ENCODE measurements at regions not wholly inside any gene's neighbourhood (a gene's known extent, or its start where the extent isn't known, plus 50 kb on each side); places are given as distances from the start of the nearest gene placed in this dataset.

DNA sequence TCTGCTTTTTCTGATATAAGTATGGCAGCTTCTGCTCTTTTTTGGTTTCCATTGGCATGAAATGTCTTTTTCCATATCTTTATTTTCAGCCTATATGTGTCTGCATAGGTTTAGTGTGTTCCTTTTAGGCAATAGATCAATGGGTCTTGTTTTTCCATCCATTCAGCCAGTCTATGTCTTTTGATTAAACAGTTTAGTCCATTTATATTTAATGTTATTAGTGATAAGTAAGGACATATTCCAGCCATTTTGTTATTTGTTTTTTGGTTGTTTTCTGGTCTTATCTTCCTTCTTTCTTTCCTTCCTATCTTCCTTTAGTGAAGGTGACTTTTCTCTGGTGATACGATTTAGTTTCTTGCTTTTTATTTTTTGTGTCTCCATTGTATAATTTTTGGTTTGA is 101.3 kb upstream of the LRRC3B start:
- Mint-ChIP-seq H3K4me3 (no peak overlapping the region), H3K36me3 (peaks cover 0 to 11% (median 0%) of the 10 kb centered on the region in 5 donors), H3K27ac (no peak overlapping the region), H3K9me3 (peaks cover 8 to 50% (median 20%) of the 10 kb centered on the region in 11 donors), H3K4me1 (no peaks in the 10 kb centered on the region), H3K27me3 (no peaks in the 10 kb centered on the region)
- no peaks in the 10 kb centered on the region for H3K9me3 ChIP-seq (ENCODE audit: control insufficient read depth in 2 of 3, low read length in 3 of 3)
- CTCF ChIA-PET: no interaction called here
- POLR2A ChIA-PET: no interaction called here
- ATAC-seq (no peak), DNase-seq (no peak)
- H3K36me3 ChIP-seq (ENCODE audit: control insufficient read depth in 2 of 3, insufficient read depth in 3 of 3, low read length in 3 of 3): no peaks in the 10 kb centered on the region
- H3K4me3 ChIP-seq (ENCODE audit: low read length): no peak overlapping the region
- H3K27me3 ChIP-seq (ENCODE audit: control insufficient read depth in 2 of 2, insufficient read depth in 2 of 2, low read length in 2 of 2): no peaks in the 10 kb centered on the region
- no peaks in the 10 kb centered on the region for H3K4me1 ChIP-seq (ENCODE audit: control insufficient read depth in 2 of 2, insufficient read depth in 2 of 2, low read length in 2 of 2)
- intact Hi-C loops (cut with micrococcal nuclease): no loop called here
- H3K27ac ChIP-seq (ENCODE audit: low read depth, low read length): no peak overlapping the region

DNA sequence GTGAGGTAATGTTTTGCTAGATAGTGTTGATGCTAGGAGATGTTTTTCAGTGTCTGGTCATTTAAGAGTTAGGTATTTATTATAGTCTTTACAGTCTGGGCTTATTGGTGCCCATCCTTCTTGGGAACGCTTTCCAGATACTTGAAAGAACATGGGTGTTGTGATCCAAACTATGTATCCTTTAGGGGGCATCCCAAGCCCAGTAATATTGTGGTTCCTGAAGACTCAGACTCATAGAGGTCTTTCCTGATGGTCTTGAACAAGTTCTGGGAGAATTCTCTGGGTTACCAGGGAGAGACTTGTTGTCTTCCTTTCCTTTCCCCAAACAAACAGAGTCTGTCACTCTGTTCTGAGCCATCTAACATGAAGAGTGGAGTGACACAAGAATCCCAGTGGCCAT is 99.7 kb upstream of the LRRC3B start:
- H3K9me3 ChIP-seq (ENCODE audit: control insufficient read depth in 2 of 3, low read length in 3 of 3): no peaks in the 10 kb centered on the region
- ATAC-seq: no peak

DNA sequence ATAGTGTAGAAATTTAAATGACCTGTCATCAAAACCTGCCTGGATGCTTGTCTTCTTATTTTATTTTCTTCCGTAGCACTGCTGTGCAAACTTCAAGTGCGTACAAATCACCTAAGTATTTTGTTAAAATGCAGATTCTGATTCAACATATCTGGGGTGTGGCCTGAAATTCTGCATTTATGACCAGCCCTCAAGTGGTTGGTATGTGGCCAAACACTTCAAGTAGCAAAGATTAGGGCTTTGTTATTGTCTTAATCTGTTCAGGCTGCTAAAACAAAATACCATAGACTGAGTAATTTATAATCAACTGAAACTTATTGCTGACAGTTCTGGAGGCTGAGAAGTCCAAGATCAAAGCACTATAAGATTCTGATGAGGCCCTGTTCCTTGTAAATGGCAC is 97.6 kb upstream of the LRRC3B start:
- H3K27me3 Mint-ChIP-seq: no peaks in the 10 kb centered on the region
- H3K27ac Mint-ChIP-seq: no peak overlapping the region
- ATAC-seq (no peak), DNase-seq (no peak)
- intact Hi-C loops (cut with micrococcal nuclease): no loop called here
- CTCF ChIA-PET: no interaction called here
- peaks cover 9 to 43% (median 19%) of the 10 kb centered on the region in 11 donors for H3K9me3 Mint-ChIP-seq
- no peaks in the 10 kb centered on the region for H3K9me3 ChIP-seq (ENCODE audit: control insufficient read depth in 2 of 3, low read length in 3 of 3)
- no peak overlapping the region for H3K27ac ChIP-seq (ENCODE audit: low read depth, low read length)
- H3K4me1 Mint-ChIP-seq: no peaks in the 10 kb centered on the region
- no peaks in the 10 kb centered on the region for H3K27me3 ChIP-seq (ENCODE audit: control insufficient read depth in 2 of 2, insufficient read depth in 2 of 2, low read length in 2 of 2)
- H3K4me1 ChIP-seq (ENCODE audit: control insufficient read depth in 2 of 2, insufficient read depth in 2 of 2, low read length in 2 of 2): no peaks in the 10 kb centered on the region
- H3K36me3 Mint-ChIP-seq: peaks cover 0 to 11% (median 0%) of the 10 kb centered on the region in 5 donors
- no peak overlapping the region for H3K4me3 ChIP-seq (ENCODE audit: low read length)
- H3K4me3 Mint-ChIP-seq: no peak overlapping the region
- POLR2A ChIA-PET: no interaction called here
- H3K36me3 ChIP-seq (ENCODE audit: control insufficient read depth in 2 of 3, insufficient read depth in 3 of 3, low read length in 3 of 3): no peaks in the 10 kb centered on the region

More for the DNA sequence above, 99.7 kb upstream of the LRRC3B start:
- Mint-ChIP-seq H3K27ac (no peak overlapping the region), H3K27me3 (no peaks in the 10 kb centered on the region), H3K4me1 (no peaks in the 10 kb centered on the region), H3K9me3 (peaks cover 8 to 43% (median 18%) of the 10 kb centered on the region in 11 donors), H3K36me3 (peaks cover 0 to 11% (median 0%) of the 10 kb centered on the region in 5 donors), H3K4me3 (no peak overlapping the region)
- no peak for DNase-seq
- Histone ChIP-seq H3K27ac (ENCODE audit: low read depth, low read length) (no peak overlapping the region), H3K27me3 (ENCODE audit: control insufficient read depth in 2 of 2, insufficient read depth in 2 of 2, low read length in 2 of 2) (no peaks in the 10 kb centered on the region), H3K4me1 (ENCODE audit: control insufficient read depth in 2 of 2, insufficient read depth in 2 of 2, low read length in 2 of 2) (no peaks in the 10 kb centered on the region), H3K36me3 (ENCODE audit: control insufficient read depth in 2 of 3, insufficient read depth in 3 of 3, low read length in 3 of 3) (no peaks in the 10 kb centered on the region), H3K4me3 (ENCODE audit: low read length) (no peak overlapping the region)
- CTCF ChIA-PET: no interaction called here
- POLR2A ChIA-PET: no interaction called here
- intact Hi-C loops (cut with micrococcal nuclease): no loop called here

DNA sequence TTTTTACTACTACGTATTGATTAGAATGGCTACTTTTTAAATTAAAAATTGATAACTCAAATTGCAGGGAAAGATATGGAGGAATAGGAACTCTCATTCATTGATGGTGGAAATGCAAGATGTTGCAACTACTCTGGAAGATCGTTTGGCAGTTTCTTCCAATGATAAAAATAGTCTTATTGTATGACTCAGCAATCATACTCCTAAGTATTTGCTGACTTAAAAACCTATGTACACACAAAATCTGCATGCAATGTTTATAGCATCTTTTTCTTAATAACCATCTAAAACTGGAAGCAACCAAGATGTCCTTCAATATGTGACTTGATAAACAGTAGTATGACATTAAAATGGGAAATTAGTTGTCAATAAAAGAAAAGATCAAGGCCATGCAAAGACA is 87.4 kb upstream of the LRRC3B start:
- Mint-ChIP-seq H3K4me3 (no peak overlapping the region), H3K27ac (no peak overlapping the region), H3K9me3 (peaks cover 2 to 22% (median 10%) of the 10 kb centered on the region in 11 donors), H3K36me3 (no peaks in the 10 kb centered on the region), H3K27me3 (no peaks in the 10 kb centered on the region), H3K4me1 (no peaks in the 10 kb centered on the region)
- Histone ChIP-seq H3K36me3 (ENCODE audit: control insufficient read depth in 2 of 3, insufficient read depth in 3 of 3, low read length in 3 of 3) (no peaks in the 10 kb centered on the region), H3K4me3 (ENCODE audit: low read length) (no peak overlapping the region), H3K27me3 (ENCODE audit: control insufficient read depth in 2 of 2, insufficient read depth in 2 of 2, low read length in 2 of 2) (no peaks in the 10 kb centered on the region), H3K27ac (ENCODE audit: low read depth, low read length) (no peak overlapping the region), H3K9me3 (ENCODE audit: control insufficient read depth in 2 of 3, low read length in 3 of 3) (no peaks in the 10 kb centered on the region), H3K4me1 (ENCODE audit: control insufficient read depth in 2 of 2, insufficient read depth in 2 of 2, low read length in 2 of 2) (no peaks in the 10 kb centered on the region)
- intact Hi-C loops (cut with micrococcal nuclease): no loop called here
- DNase-seq: no peak
- ChIA-PET CTCF (no interaction called here), POLR2A (no interaction called here)
- ATAC-seq: no peak

DNA sequence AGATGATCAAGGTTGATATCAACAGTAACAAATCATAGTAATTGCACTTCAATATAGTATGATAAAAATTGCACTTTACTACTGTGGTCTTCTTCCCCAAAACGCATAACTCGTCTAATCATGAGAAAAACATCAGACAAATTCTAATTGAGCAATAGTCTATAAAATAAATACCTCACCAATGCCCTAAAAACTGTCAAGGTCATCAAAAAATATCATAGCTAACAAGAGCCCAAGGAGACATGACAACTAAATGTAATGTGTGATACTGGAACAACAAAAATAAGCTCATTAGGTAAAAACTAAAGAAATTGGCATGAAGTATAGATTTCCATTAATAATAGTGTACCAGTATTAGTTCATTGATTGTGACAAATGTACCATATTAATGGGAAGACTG is 85.6 kb upstream of the LRRC3B start:
- CTCF ChIA-PET: no interaction called here
- H3K4me3 Mint-ChIP-seq: no peak overlapping the region
- H3K9me3 Mint-ChIP-seq: peaks cover 0 to 21% (median 9%) of the 10 kb centered on the region in 11 donors

DNA sequence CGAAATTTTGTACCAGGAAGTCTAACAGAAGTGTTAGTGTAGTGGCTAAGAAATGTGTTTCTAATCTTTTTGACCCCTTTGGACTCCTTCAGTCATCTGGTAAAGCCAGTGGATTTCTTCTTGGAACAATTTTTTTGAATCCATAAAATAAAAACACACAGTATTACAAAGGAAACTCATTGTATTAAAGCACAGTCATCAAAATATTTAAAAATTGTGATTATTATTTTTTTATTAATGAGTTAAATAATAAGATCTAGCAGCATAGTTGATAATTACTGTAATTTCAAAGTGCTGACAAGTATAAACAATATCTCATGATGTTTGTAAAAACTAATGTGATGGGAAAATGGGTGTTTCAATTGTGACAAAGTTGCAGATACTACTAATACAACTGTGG is 72.2 kb upstream of the LRRC3B start:
- CTCF ChIA-PET: no interaction called here
- Mint-ChIP-seq H3K27me3 (no peaks in the 10 kb centered on the region), H3K9me3 (peaks cover 0 to 18% (median 6%) of the 10 kb centered on the region in 11 donors), H3K4me3 (no peak overlapping the region), H3K27ac (no peak overlapping the region), H3K36me3 (no peaks in the 10 kb centered on the region), H3K4me1 (no peaks in the 10 kb centered on the region)
- H3K27me3 ChIP-seq (ENCODE audit: control insufficient read depth in 2 of 2, insufficient read depth in 2 of 2, low read length in 2 of 2): no peaks in the 10 kb centered on the region
- DNase-seq (no peak), ATAC-seq (no peak)
- POLR2A ChIA-PET: no interaction called here
- H3K36me3 ChIP-seq (ENCODE audit: control insufficient read depth in 2 of 3, insufficient read depth in 3 of 3, low read length in 3 of 3): no peaks in the 10 kb centered on the region
- intact Hi-C loops (cut with micrococcal nuclease): no loop called here
- H3K27ac ChIP-seq (ENCODE audit: low read depth, low read length): no peak overlapping the region
- H3K9me3 ChIP-seq (ENCODE audit: control insufficient read depth in 2 of 3, low read length in 3 of 3): no peaks in the 10 kb centered on the region
- H3K4me3 ChIP-seq (ENCODE audit: low read length): no peak overlapping the region
- no peaks in the 10 kb centered on the region for H3K4me1 ChIP-seq (ENCODE audit: control insufficient read depth in 2 of 2, insufficient read depth in 2 of 2, low read length in 2 of 2)

More for the DNA sequence above, 85.6 kb upstream of the LRRC3B start:
- DNase-seq (no peak), ATAC-seq (no peak)
- Mint-ChIP-seq H3K27ac (no peak overlapping the region), H3K36me3 (no peaks in the 10 kb centered on the region), H3K4me1 (no peaks in the 10 kb centered on the region), H3K27me3 (no peaks in the 10 kb centered on the region)
- Histone ChIP-seq H3K27ac (ENCODE audit: low read depth, low read length) (no peak overlapping the region), H3K36me3 (ENCODE audit: control insufficient read depth in 2 of 3, insufficient read depth in 3 of 3, low read length in 3 of 3) (no peaks in the 10 kb centered on the region), H3K9me3 (ENCODE audit: control insufficient read depth in 2 of 3, low read length in 3 of 3) (no peaks in the 10 kb centered on the region), H3K4me3 (ENCODE audit: low read length) (no peak overlapping the region), H3K4me1 (ENCODE audit: control insufficient read depth in 2 of 2, insufficient read depth in 2 of 2, low read length in 2 of 2) (no peaks in the 10 kb centered on the region), H3K27me3 (ENCODE audit: control insufficient read depth in 2 of 2, insufficient read depth in 2 of 2, low read length in 2 of 2) (no peaks in the 10 kb centered on the region)
- POLR2A ChIA-PET: no interaction called here
- intact Hi-C loops (cut with micrococcal nuclease): no loop called here

DNA sequence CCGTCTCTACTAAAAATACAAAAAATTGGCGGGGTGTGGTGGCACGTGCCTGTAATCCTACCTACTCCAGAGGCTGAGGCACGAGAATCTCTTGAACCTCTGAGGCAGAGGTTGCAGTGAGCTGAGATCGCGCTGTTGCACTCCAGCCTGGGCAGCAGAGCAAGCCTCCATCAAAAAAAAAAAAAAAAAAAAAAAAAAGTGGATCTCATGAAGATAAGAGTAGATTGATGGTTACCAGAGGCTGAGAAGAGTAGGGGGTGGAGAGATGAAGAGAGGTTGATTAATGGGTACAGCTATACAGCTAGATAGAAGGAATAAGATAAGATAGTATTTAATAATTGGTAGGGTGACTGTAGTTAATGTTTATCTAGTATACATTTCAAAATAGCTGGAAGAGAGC is 65.9 kb upstream of the LRRC3B start:
- intact Hi-C loops (cut with micrococcal nuclease): no loop called here
- Histone ChIP-seq H3K27ac (ENCODE audit: low read depth, low read length) (no peak overlapping the region), H3K27me3 (ENCODE audit: control insufficient read depth in 2 of 2, insufficient read depth in 2 of 2, low read length in 2 of 2) (no peaks in the 10 kb centered on the region), H3K9me3 (ENCODE audit: control insufficient read depth in 2 of 3, low read length in 3 of 3) (no peaks in the 10 kb centered on the region), H3K4me3 (ENCODE audit: low read length) (no peak overlapping the region), H3K36me3 (ENCODE audit: control insufficient read depth in 2 of 3, insufficient read depth in 3 of 3, low read length in 3 of 3) (no peaks in the 10 kb centered on the region), H3K4me1 (ENCODE audit: control insufficient read depth in 2 of 2, insufficient read depth in 2 of 2, low read length in 2 of 2) (no peaks in the 10 kb centered on the region)
- Mint-ChIP-seq H3K4me3 (no peak overlapping the region), H3K4me1 (no peaks in the 10 kb centered on the region), H3K27ac (no peak overlapping the region), H3K36me3 (no peaks in the 10 kb centered on the region), H3K27me3 (no peaks in the 10 kb centered on the region), H3K9me3 (peaks cover 0 to 16% (median 3%) of the 10 kb centered on the region in 11 donors)
- no peak for ATAC-seq
- ChIA-PET CTCF (no interaction called here), POLR2A (no interaction called here)
- no peak for DNase-seq
